HG03064 (cell line): ENCODE measurements at regions not wholly inside any gene's neighbourhood (a gene's known extent, or its start where the extent isn't known, plus 50 kb on each side); places are given as distances from the start of the nearest gene placed in this dataset.

Experiments used
- ATAC-seq: cut with Tn5 transposase; IDR thresholded peaks from one replicate; pipeline ENCODE4 v1.9.1; 2021; ENCODE audit warnings: low read depth; ENCODE audit not compliant: unreplicated experiment

DNA sequence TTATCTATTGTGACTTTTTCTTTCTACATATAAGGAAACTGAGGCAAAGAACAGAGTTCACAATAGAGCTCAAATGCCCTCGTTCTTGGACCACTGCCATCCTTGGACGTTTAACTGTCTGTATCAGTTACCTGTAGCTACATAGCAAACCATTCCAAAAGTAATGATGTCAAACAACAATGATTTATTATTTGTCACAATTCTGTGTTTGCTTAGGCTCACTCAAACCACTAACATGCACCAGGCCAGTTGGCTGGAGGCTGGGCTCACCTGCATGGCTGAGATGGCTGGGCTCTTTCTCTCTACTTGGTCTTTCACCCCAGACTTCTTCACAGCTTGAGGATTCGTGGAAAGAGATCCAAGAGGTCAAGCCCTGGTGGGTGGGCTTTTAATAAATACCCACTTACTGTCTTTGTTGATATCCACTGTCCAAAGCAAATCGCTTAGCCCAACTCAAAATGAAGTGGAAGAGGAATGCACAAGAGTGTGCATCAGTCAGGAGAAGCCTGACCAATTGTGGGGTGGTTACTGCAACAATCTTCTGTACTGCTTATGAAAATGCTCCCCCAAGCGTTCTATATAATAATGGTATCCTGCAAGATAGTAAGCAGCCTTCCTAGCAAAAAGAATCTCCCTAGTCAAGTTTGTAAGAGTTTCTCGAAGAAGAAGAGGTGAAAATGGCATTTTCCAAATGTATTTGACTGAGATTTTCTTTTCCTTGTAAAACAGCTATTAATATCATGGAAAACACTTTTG, 163.5 kb upstream of the NT5C1B start:
- no peak for ATAC-seq

DNA sequence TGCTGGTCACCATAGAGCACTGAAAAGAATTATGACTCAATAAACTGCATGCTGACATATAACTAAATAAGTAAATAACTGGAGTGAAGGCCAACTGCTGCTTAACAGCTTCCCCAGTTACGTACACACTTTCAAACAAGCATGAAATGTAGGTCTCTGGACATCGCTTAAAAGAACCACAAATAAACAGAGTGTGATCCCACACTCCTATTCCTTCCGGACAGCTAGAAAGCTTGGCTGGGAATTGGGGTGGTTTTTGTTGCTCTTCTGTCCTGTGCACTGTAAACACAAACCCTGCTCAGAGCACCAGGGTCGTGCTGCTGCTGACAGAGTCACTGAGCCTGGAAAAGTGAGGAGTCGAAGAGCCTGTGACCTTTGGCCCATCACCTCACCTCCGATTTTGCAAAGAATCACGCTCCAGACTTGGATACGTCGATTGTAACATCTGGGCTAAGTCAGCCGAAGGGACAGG, 162.7 kb upstream of the NT5C1B start:
- ATAC-seq = no peak

DNA sequence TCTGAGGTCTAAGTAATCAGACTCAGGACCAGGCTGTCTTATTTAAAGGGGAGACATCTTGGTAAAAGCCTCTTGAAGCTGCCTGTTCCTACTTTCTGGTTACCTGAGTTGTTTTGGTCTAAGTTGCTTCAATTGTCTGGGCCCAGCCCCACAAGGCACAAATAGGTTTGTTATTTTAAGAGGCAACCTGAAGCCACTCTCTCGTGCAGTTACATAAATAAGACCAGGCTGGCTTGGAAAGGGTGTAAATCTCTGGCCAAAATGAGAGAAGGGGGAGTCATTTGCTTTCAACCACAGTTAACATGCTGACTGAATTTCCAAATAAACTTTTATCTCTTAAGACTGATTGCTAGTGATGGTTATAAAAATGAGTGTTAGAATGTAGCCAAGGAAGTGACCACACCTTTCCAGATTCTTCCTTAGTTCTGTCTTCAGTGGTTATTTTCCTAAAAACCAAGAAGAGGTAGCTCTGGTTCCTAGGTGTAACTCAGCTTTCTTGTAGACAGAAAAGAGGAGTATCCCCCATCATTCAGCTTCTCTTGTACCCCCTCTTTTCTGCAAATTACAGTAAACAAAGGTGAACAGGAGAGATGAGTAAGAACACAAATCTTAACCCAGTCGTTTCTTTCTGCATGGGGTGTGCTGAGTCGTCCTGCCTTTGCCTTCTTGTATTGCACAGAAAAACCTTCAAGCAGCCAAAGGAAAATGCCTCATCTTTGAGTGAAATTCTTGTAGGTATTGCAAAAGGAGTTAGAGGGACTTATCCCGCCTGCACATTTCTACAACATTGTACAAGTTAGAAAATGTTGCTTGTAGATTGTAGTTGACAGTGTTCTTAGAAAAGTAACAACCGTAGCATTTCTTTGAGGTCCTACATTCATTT, 161.5 kb upstream of the NT5C1B start:
- no peak for ATAC-seq

DNA sequence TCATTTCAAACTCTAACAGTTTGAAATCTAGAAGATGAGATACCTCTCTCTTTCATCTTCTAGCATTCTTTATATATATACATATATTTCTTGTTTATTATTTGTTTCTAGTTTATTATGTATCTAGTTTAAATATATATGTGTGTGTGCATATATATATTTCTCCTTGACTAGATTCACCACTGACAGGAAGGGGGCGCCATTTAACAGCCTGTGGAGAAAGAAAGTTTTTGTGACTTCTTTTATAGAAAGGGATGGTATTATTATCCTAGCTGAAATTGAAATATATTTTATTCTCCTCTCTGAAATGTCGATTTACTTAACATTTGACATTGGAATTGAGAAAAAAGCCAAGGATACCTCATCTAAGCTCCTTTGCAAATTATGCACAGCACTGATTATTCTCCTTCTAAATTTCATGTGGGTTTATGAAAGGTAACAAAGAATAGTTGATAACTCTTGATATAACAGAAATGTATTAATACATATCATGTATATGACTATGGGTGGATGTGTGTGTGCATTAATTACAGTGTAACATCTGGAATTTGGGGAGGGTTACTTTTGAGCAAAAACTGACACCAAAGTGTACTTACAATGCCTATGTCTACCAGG, 160.7 kb upstream of the NT5C1B start:
- no peak for ATAC-seq

DNA sequence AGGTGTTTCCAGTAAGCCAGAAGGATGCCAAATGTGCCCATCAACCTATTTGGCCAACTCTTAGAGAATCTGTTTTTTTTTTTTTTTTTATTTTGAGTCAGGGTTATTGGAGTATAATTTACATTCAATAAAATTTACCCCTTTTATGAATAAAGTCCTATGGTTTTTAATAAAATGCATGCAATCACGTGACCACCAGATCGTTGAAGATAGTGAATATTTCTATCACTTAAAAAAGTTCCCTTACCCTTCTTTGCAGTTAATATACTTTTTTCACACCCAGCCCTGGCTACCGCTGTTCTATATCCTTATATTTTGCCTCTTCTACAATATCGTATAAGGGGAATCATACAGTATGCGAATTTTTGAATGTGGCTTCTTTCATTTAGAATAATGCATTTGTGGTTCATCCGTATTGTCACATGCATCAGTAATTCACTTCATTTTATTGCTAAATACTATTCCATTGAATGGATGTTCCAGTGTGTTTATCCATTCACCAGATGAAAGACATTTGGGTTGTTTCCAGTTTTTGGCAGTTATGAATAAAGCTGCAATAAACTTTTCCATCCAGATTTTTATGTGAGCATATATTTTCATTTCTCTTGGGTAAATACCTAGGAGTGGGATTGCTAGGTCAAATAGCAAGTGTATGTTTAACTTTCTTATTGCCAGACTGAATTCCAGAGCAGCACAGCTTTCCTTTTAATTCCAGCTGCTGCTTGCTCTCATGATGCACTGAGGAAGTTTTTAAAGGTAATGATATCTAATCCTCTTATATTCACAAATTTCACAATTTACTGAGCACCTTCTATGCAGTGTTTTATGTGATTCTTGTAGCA, 156.3 kb upstream of the NT5C1B start:
- ATAC-seq = no peak

DNA sequence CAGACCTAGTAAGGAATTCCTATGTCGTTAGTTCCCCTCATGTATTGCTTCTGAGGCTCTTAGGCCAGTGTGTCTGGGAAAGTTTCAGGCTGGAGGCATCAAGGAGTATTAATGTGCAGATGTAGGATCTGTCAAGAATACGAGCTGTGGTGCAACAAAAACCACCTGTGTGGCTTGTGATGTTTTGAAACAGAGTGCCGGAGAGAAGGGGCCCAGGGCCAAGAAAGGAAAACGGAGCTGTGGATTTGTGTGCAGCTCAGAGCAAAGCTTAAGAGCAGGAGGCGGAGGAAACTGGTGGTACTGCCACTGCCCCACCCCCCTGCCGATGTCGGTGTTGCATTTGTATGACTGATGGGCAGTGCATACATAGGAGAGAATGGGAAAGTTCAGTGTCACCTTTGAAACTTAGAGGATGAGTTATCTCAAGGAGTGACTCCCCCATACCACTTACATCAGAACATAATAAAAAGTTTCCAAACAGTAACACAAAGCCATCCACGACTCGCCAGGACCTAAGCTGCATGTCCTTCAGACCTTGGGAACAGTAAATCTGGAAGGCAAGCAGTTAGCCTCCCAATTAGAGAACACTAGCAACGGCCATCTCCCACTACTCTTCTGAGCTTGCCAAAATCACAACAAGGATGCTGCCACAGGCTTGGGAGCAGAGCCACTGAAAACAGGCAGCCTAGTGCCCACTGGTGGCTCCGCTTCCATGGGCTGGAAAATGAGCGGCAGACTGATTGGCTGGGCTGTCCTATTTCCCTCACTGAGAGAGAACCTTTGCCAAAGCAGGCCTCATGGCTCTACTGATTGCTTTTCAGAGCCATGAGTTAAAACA, 152.7 kb upstream of the NT5C1B start:
- ATAC-seq = no peak

DNA sequence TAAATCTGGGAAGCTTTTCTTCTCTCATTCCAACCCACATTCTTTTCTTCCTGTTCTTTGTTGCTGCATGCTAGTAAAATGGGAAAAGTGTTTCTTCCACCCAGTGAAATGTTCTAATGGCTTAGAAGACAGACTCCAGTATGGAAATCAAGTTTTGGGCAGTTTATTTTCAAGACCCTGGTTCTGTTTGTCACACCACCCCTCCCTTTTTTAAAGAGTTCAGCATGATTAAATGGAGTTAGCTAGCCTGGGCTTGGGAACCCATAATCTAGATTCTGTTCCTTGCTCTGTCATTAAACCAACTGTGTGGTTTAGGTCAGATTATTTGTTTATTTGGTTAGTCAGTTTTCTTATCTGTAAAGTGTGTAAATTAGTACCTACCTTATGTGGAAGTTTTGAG, 151.8 kb upstream of the NT5C1B start:
- ATAC-seq = no peak

DNA sequence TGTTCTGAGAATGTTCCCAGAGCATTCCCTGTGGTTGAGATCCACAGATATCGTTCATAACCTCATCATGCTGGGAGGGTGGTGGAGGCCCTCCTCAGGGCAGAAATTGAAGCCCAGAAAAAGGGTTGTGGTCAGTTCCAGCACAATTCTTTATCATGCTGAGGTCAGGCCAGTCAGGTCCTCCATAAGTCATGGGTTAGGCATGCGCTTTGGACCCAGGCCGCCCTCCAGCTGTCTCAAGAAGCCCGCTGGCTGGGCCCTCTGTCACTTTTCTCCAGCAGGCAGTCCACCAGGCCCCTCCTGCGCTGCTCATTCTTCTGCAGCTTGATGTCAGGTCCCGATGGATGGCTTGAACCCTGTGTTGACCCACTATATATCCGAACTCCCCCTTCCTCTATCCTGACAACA, 151.1 kb upstream of the NT5C1B start:
- no peak for ATAC-seq

DNA sequence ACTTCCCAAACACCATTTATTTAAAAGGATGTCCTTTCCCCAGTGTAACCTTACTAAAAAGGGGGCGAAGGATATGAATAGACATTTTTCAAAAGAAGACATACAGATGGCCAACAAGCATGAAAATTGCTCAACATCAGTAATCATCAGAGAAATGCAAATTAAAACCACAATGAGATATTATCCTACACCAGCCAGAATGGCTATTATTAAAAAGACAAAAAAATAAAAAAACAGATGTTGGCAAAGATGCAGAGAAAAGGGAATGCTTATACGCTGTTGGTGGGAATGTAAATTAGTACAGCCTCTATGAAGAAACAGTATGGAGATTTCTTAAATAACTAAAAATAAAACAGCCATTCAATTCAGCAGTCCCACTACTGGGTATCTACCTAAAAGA, 142.3 kb upstream of the NT5C1B start:
- ATAC-seq = no peak

DNA sequence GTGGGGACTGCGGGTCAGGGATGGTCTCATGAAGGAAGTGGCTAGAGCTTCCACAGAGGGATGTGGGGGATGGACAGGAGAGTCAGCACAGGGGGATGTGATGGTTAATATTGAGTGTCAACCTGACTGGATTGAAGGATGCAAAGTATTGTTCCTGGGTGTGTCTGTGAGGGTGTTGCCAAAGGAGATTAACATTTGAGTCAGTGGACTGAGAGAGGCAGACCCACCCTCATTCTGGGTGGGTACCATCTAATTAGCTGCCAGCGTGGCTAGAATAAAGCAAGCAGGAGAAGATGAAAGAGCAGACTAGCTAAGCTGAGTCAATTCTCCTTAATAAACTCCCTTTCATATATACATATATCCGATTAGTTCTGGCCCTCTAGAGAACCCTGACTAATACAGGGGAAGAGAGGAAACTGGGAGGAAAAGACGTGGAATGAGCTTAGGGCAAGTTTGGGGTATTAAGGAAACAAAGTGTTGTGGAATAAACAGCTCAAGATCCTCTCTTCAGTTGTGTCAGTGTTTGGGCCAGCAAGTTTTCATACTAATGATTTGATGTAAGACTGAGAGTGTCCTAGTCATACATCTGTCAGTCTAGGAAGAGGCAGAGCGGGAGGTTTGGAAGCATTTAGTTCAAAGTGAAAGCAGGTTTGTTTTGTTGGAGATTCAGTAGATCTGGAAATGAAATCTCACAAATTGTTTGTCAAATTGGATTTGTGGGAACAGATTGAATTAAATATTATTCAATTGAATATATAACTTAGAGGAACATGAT, 135.2 kb upstream of the NT5C1B start:
- no peak for ATAC-seq

DNA sequence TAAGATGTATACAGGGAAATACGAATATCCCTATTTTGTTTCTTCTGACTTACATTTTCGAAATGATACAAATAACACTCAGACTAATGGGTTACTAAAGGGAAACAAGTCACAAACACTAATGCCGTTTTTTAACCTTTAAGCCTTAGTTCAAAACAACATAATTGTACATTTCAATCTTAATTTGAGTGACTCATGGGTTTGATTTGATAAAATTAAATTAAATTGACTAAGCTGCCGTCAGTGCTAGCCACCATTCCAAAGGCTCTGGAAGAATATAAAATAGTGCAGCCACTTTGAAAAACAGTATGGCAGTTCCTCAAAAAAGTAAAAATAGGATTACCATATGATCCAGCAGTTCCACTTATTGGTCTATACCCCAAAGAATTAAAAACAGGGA, 133.8 kb upstream of the NT5C1B start:
- no peak for ATAC-seq

DNA sequence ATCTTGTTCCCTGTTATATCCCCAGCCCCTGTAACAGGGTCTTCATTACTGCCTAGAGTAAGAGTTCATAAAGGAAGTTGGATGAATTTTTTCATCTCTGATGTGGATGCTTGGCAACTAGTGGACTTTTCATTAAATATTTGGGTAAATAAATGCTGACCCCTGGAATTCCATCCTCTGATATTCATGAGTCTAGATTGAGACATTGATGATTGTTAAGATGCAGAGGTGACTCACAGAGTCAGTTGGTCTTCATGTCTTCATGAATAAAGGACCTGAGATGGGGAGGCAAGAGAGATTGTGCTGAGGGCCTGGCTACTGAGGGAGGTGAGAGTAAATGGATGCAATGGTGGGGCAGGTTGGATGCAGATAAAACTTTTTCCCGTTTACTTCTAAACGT, 132.7 kb upstream of the NT5C1B start:
- ATAC-seq = no peak

DNA sequence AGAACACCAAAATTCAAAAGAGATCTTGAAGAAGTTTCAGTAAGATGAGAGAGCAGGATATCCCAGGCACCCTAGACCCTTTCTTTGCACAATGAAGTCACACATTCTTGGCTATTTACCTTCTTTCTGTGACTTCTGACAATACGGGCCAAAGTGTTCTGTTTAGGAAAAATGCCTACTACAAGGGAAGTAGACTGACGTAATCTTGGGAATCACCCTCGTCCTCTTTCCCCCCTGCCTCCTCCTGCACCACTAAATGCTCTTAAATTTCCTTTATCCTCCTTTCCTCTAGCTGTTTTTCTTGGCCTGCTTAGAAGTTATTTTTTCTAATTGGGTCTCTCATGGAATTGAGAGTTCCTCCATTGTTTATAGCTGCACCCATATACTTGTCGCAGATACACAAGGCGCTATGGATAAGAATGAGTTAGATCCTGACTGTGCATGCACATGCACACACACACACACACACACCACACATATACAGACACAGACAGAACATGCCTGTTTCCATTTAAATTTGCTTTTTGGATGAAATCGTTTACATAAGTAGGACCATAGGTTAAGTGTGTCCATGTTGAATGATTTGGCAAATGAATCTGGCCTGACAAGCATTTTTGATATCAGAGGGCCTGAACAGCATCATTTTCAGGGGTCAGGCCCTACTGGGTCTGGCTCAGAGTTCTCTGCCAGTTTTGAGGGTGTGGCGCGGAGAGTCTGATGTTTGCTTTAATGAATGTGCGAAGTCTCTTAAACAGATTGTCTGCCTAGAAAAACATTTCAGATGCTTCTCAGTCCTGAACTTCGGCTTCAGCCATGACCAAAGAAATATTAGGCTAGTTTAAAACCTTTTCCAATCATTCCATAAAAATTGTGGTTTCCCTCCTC, 131.9 kb upstream of the NT5C1B start:
- no peak for ATAC-seq

DNA sequence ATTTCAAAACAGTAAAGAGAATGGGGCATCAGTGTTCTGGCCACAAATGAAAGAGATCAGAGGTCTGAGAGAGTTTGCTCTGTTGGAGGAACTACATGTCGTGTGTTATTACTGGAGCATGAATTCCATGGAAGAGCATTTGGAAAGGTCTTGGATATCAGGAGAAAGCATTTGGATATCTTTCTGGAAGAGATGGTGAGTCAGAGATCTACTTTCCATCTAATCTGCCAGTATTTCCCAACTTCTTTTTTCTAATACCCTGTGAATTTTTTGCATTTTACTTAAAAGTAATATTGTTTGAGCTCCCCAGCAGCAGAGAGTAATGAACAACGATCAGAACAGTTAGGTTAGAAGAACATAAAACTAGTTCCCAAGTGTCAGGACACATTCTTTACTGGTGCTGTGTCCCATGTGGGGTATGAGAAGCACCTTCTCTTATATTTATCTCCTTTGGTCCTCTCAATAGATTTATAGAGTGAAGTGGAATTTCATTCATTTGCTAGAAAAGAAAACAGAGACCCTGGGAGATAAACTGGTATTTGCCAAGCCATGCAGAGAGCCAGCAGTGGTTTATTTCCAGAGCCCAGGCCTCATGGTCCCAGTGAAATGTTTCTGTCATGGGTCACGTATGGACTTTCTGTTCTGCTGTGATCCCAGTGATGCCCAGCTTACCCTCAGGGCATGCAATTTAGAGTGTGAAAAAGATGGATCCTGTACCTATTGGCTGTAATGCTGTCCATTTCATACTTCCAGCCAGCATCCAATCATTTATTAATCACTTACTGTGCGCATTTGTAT, 130.8 kb upstream of the NT5C1B start:
- ATAC-seq = no peak

DNA sequence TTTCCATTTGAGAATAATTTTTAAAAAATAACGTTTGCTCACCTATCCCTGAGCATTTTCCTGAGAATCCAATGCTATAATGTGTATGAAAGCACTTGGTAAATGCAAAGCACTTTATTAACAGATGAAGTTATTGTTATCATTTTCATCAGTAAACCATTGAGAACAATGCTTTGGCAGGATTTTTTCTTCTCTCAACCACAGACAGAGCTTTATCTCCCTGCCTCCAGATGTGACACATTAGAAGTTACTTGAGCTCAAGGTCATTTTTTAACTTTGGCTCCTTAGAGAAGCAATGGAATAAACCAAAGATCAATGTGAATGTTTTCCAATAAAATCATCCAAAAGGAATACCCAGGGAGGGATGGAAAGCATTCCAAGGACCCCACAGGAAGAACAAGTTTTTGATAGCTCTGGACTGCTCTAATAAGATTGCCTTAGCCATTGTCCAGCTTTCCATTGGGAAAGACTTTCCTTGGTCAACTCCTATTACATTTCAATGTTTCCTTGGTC, 118.9 kb upstream of the NT5C1B start:
- ATAC-seq = no peak

DNA sequence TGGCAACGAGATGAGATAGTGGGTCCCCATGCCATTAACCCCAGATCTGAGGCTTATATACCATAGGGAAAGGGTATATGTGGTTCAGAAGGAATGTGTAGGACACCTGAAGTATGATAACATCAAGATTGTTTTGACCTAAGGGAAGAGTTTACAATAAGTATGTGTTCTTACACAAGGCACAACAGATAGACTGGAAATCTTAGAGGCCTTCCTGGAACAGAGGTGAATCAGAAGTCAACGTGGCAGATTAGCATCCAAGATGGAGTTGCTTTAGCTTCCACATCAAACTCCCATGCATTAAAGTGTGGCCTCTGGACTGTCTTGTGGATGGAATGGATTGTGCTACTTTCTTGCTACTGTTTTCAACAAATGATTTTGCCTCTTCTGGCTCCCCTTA, 116.6 kb upstream of the NT5C1B start:
- no peak for ATAC-seq

DNA sequence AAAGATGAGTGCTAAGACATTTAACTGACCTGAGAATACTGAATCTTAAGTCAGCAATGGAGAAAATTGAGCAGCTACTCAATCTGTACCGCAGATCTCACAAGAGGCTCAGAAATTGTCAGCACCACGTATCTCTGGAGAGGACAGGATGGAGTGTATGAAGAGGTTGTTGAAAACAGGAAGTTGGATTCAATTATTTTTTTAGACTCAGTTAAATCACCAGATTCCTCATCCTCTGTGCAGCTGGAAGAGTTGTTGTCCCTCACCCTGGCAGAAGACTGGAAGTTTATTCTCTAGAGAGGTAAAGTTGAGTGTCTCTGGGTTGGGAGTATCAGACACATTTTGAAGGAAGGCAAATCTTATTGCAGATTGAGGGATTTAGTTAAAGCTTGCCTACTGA, 114.9 kb upstream of the NT5C1B start:
- ATAC-seq = no peak
